ENCODE measurements at regions not wholly inside any gene's neighbourhood (a gene's known extent, or its start where the extent isn't known, plus 50 kb on each side); places are given as distances from the start of the nearest gene placed in this dataset.

- Histone ChIP-seq H3K9ac (ENCODE audit: insufficient read depth in 1 of 2, low read length in 2 of 2) (no peak overlapping the region), H3K27ac (ENCODE audit: low read depth in 1 of 2, low read length in 1 of 2) (no peak overlapping the region), H3K27me3 (ENCODE audit: control insufficient read depth in 3 of 3, insufficient read depth in 3 of 3, low read length in 2 of 3) (no peaks in the 10 kb centered on the region), H3K36me3 (ENCODE audit: control insufficient read depth in 4 of 4, insufficient read depth in 4 of 4, low read length in 4 of 4) (no peaks in the 10 kb centered on the region), H3K4me1 (ENCODE audit: control insufficient read depth in 5 of 5, insufficient read depth in 5 of 5, low read length in 5 of 5) (peaks cover 0 to 25% (median 2%) of the 10 kb centered on the region in 5 donors), H3K4me3 (no peak overlapping the region), H3K9me3 (ENCODE audit: control insufficient read depth in 4 of 4, insufficient read depth in 3 of 4, low read length in 3 of 4) (no peaks in the 10 kb centered on the region)
- WGBS, 2 donors: 2% methylated on average over 3 of the region's 3 CpGs
- DNase-seq (peak; percentile 57 to 87 (median 81)), ATAC-seq (ENCODE audit: insufficient read depth, low FRiP score) (no peak)
- TF ChIP-seq, protein P1, sequence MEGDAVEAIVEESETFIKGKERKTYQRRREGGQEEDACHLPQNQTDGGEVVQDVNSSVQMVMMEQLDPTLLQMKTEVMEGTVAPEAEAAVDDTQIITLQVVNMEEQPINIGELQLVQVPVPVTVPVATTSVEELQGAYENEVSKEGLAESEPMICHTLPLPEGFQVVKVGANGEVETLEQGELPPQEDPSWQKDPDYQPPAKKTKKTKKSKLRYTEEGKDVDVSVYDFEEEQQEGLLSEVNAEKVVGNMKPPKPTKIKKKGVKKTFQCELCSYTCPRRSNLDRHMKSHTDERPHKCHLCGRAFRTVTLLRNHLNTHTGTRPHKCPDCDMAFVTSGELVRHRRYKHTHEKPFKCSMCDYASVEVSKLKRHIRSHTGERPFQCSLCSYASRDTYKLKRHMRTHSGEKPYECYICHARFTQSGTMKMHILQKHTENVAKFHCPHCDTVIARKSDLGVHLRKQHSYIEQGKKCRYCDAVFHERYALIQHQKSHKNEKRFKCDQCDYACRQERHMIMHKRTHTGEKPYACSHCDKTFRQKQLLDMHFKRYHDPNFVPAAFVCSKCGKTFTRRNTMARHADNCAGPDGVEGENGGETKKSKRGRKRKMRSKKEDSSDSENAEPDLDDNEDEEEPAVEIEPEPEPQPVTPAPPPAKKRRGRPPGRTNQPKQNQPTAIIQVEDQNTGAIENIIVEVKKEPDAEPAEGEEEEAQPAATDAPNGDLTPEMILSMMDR (IDR thresholded peaks at IDR 0.05; ENCODE audit: control extremely low read depth, extremely low read depth): peak; percentile 32
Observed at GRCh38 chr9:26326563-26326962, 566.0 kb downstream of the CAAP1 start.

DNA sequence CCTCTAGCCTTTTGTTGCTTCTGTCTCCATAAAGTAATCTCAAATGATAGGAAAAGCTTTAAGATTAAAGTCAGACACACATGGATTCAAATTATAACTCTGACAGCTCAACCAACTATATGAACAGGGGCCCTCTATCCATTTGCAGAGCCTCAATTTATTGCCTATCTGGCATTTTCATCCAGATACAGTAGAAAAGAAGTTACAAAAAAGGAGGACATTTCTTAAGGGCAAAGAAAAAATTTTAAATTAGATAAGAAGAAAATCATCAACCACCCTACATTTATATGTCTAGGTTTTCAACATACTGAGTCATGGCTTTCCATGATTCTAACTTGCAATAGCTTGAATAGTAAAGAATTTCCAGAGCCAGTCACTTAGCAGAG lies 567.2 kb downstream of the CAAP1 start:
- DNase-seq (no peak), ATAC-seq (ENCODE audit: insufficient read depth, low FRiP score) (no peak)
- Histone ChIP-seq H3K9ac (ENCODE audit: insufficient read depth in 1 of 2, low read length in 2 of 2) (no peak overlapping the region), H3K27me3 (ENCODE audit: control insufficient read depth in 3 of 3, insufficient read depth in 3 of 3, low read length in 2 of 3) (no peaks in the 10 kb centered on the region), H3K4me1 (ENCODE audit: control insufficient read depth in 5 of 5, insufficient read depth in 5 of 5, low read length in 5 of 5) (peaks cover 0 to 25% (median 0%) of the 10 kb centered on the region in 5 donors), H3K4me3 (no peak overlapping the region), H3K27ac (ENCODE audit: low read depth in 1 of 2, low read length in 1 of 2) (no peak overlapping the region), H3K36me3 (ENCODE audit: control insufficient read depth in 4 of 4, insufficient read depth in 4 of 4, low read length in 4 of 4) (no peaks in the 10 kb centered on the region), H3K9me3 (ENCODE audit: control insufficient read depth in 4 of 4, insufficient read depth in 3 of 4, low read length in 3 of 4) (no peaks in the 10 kb centered on the region)
- TF ChIP-seq, protein P1 (IDR thresholded peaks at IDR 0.05; ENCODE audit: control extremely low read depth, extremely low read depth): no peak

- peaks cover 0 to 25% (median 0%) of the 10 kb centered on the region in 5 donors for H3K4me1 ChIP-seq (ENCODE audit: control insufficient read depth in 5 of 5, insufficient read depth in 5 of 5, low read length in 5 of 5)
- no peaks in the 10 kb centered on the region for H3K27me3 ChIP-seq (ENCODE audit: control insufficient read depth in 3 of 3, insufficient read depth in 3 of 3, low read length in 2 of 3)
- no peak overlapping the region for H3K4me3 ChIP-seq
- H3K27ac ChIP-seq (ENCODE audit: low read depth in 1 of 2, low read length in 1 of 2): no peak overlapping the region
- ATAC-seq (ENCODE audit: insufficient read depth, low FRiP score): peak; percentile 30
- H3K9ac ChIP-seq (ENCODE audit: insufficient read depth in 1 of 2, low read length in 2 of 2): no peak overlapping the region
- TF ChIP-seq, protein P1 (IDR thresholded peaks at IDR 0.05; ENCODE audit: control extremely low read depth, extremely low read depth): no peak
- no peaks in the 10 kb centered on the region for H3K36me3 ChIP-seq (ENCODE audit: control insufficient read depth in 4 of 4, insufficient read depth in 4 of 4, low read length in 4 of 4)
- DNase-seq: peak; percentile 76 to 98 (median 94)
- WGBS, 2 donors: 48 to 64% methylated on average over 10 of the region's 10 CpGs
- no peaks in the 10 kb centered on the region for H3K9me3 ChIP-seq (ENCODE audit: control insufficient read depth in 4 of 4, insufficient read depth in 3 of 4, low read length in 3 of 4)
Observed at GRCh38 chr9:26324786-26325443, 567.7 kb downstream of the CAAP1 start.

DNA sequence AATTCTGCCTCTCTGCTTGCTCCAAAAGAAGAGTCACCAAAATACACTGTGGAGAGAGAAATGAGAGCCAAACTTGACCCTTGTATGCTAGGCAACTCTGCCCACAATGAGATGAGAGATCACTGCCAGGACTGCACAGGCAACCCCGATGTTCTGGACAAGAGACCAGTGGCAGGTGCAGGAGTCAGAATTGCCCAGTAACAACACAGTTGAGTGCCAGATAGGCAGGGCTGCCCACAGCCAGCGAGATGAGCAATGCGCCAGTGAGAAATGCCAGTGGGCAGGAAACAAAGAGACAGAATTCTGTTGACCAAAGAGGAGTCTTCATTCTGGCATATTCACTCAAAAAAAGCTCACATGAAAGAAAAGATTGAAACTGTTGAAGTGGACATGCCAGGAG lies 570.7 kb downstream of the CAAP1 start:
- ATAC-seq (ENCODE audit: insufficient read depth, low FRiP score): no peak
- Histone ChIP-seq H3K9ac (ENCODE audit: insufficient read depth in 1 of 2, low read length in 2 of 2) (no peak overlapping the region), H3K36me3 (ENCODE audit: control insufficient read depth in 4 of 4, insufficient read depth in 4 of 4, low read length in 4 of 4) (no peaks in the 10 kb centered on the region), H3K9me3 (ENCODE audit: control insufficient read depth in 4 of 4, insufficient read depth in 3 of 4, low read length in 3 of 4) (no peaks in the 10 kb centered on the region), H3K4me1 (ENCODE audit: control insufficient read depth in 5 of 5, insufficient read depth in 5 of 5, low read length in 5 of 5) (peaks cover 0 to 25% (median 0%) of the 10 kb centered on the region in 5 donors), H3K4me3 (no peak overlapping the region), H3K27ac (ENCODE audit: low read depth in 1 of 2, low read length in 1 of 2) (no peak overlapping the region), H3K27me3 (ENCODE audit: control insufficient read depth in 3 of 3, insufficient read depth in 3 of 3, low read length in 2 of 3) (no peaks in the 10 kb centered on the region)
- TF ChIP-seq, protein P1 (IDR thresholded peaks at IDR 0.05; ENCODE audit: control extremely low read depth, extremely low read depth): no peak
- WGBS, 2 donors: 87 to 94% methylated on average over 3 of the region's 3 CpGs
- DNase-seq: no peak

All from lung (tissue), 11 donors.